DMS 273 (cell line): ENCODE measurements at regions not wholly inside any gene's neighbourhood (a gene's known extent, or its start where the extent isn't known, plus 50 kb on each side); places are given as distances from the start of the nearest gene placed in this dataset.
"Not testable (repeated sequence)": the region's sequence is repeated elsewhere in the genome, so short reads cannot be mapped to it uniquely, and the experiment has no call there.

Source experiments
- DNase-seq: peaks from one replicate; lab custom pipeline; 2025; ENCODE audit not compliant: unreplicated experiment; lab: John Stamatoyannopoulos, UW

GRCh38 chr15:30030345-30030744 lies 52.4 kb upstream of the GOLGA8J start:
- no peak for DNase-seq

- peak; percentile 16 for DNase-seq
Measured at GRCh38 chr15:30023798-30024295, 58.9 kb upstream of the GOLGA8J start.

GRCh38 chr15:30010746-30011145 lies 72.0 kb upstream of the GOLGA8J start:
- no peak for DNase-seq

- no peak for DNase-seq
Measured at GRCh38 chr15:30008156-30008555, 74.6 kb upstream of the GOLGA8J start.

GRCh38 chr15:30001602-30002001 lies 81.2 kb upstream of the GOLGA8J start:
- no peak for DNase-seq

GRCh38 chr15:29998033-29998432 lies 84.7 kb upstream of the GOLGA8J start:
- no peak for DNase-seq

- DNase-seq, result no peak
Measured at GRCh38 chr15:29997499-29997898, 85.3 kb upstream of the GOLGA8J start.

GRCh38 chr15:29994284-29994683 lies 88.5 kb upstream of the GOLGA8J start:
- DNase-seq, result no peak

- no peak for DNase-seq
Measured at GRCh38 chr15:29990954-29991353, 91.8 kb upstream of the GOLGA8J start.

GRCh38 chr15:29990035-29990434 lies 92.7 kb upstream of the GOLGA8J start:
- peak; percentile 37 for DNase-seq

- DNase-seq, result no peak
Measured at GRCh38 chr15:29988701-29989100, 94.1 kb upstream of the GOLGA8J start.

- no peak for DNase-seq
Measured at GRCh38 chr15:29986946-29987345, 95.8 kb upstream of the GOLGA8J start.

GRCh38 chr15:29978411-29979382 lies 104.1 kb upstream of the GOLGA8J start:
- no peak for DNase-seq

- DNase-seq, result not testable (repeated sequence)
Measured at GRCh38 chr15:29974056-29974455, 108.7 kb upstream of the GOLGA8J start.

- DNase-seq, result no peak
Measured at GRCh38 chr15:29972051-29972450, 110.7 kb upstream of the GOLGA8J start.

GRCh38 chr15:29970402-29970695 lies 112.4 kb upstream of the GOLGA8J start:
- no peak for DNase-seq

- DNase-seq, result no peak
Measured at GRCh38 chr15:29969562-29970401, 113.0 kb upstream of the GOLGA8J start.

- DNase-seq, result peak; percentile 61
Measured at GRCh38 chr15:29968895-29969561, 113.7 kb upstream of the GOLGA8J start.

GRCh38 chr15:29968099-29968894 lies 114.5 kb upstream of the GOLGA8J start:
- peak; percentile 63 for DNase-seq

- no peak for DNase-seq
Measured at GRCh38 chr15:29962407-29962806, 120.3 kb upstream of the GOLGA8J start.
